ENCODE measurements at regions not wholly inside any gene's neighbourhood (a gene's known extent, or its start where the extent isn't known, plus 50 kb on each side); places are given as distances from the start of the nearest gene placed in this dataset.

DNA sequence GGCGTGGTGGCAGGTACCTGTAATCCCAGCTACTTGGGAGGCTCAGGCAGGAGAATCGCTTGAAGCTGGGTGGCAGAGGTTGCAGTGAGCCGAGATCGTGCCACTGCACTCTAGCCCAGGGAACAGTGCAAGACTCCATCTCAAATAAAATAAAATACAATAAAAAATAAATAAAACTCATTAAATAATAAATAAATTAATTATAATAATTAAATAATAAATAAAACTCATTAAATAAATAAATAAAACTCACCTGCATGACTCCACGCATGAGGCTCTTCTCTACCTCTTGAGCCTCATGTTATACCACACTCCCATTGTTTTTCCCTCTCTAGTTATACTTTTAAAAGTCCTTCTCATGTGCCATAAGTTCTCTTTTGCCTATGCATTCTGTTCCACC, 995.4 kb downstream of the MAT2B start:
- dilution Hi-C loops (cut with MboI; ENCODE audit: extremely low pct_ligation_motif_present, low sequenced_read_pairs): no loop called here

DNA sequence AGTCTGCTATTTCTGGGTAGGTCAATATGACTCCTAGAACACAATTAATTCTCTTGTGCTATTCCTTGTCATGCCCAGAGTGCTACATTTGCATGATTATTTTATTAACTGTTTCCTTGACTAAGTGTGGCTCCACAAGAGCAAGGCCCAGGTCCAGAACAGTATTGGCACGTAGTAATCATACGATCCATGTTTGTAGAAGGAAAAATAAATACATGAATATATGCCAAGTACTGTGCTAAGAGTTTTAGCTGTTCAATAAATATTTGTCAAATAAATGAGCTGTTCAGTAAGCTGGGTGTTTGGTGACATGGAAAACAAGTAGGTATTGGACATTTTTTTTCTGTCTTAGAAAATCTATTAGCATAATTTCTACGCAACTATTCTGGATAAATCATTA, 995.9 kb downstream of the MAT2B start:
- FAIRE-seq: no peak
- Histone ChIP-seq H3K9ac (ENCODE audit: control insufficient read depth, extremely low read depth, insufficient read depth, low read length) (no peak overlapping the region), H3K4me2 (ENCODE audit: control insufficient read depth, extremely low read depth, insufficient read depth, low read depth, low read length) (no peak overlapping the region), H3K27me3 (ENCODE audit: control insufficient read depth, extremely low read depth, insufficient read depth, low read length) (no peaks in the 10 kb centered on the region), H2AFZ (ENCODE audit: control insufficient read depth, low read length) (no peak overlapping the region), H3K4me1 (ENCODE audit: control insufficient read depth, extremely low read depth, insufficient read depth, low read length) (no peaks in the 10 kb centered on the region), H3K9me1 (ENCODE audit: control insufficient read depth, extremely low read depth, insufficient read depth, low read length) (no peaks in the 10 kb centered on the region), H3K4me3 (ENCODE audit: control insufficient read depth in 2 of 3, extremely low read depth in 1 of 3, insufficient read depth in 2 of 3, low read depth in 1 of 3, low read length in 3 of 3) (no peak overlapping the region), H3K9me3 (ENCODE audit: control insufficient read depth, low read depth, low read length) (no peaks in the 10 kb centered on the region), H3K36me3 (ENCODE audit: control insufficient read depth in 2 of 2, extremely low read depth in 1 of 2, insufficient read depth in 2 of 2, low read length in 2 of 2) (no peaks in the 10 kb centered on the region), H3K79me2 (ENCODE audit: control insufficient read depth, insufficient read depth, low read length) (no peaks in the 10 kb centered on the region), H4K20me1 (ENCODE audit: control insufficient read depth, extremely low read depth, insufficient read depth, low read length) (no peaks in the 10 kb centered on the region), H3K27ac (ENCODE audit: control insufficient read depth, insufficient read depth, low read length) (no peak overlapping the region)
- dilution Hi-C loops (cut with MboI; ENCODE audit: extremely low pct_ligation_motif_present, low sequenced_read_pairs): no loop called here
- no peak for TF ChIP-seq EZH2 (IDR thresholded peaks at IDR 0.05; ENCODE audit: low read length)
- TF ChIP-seq, protein P1, sequence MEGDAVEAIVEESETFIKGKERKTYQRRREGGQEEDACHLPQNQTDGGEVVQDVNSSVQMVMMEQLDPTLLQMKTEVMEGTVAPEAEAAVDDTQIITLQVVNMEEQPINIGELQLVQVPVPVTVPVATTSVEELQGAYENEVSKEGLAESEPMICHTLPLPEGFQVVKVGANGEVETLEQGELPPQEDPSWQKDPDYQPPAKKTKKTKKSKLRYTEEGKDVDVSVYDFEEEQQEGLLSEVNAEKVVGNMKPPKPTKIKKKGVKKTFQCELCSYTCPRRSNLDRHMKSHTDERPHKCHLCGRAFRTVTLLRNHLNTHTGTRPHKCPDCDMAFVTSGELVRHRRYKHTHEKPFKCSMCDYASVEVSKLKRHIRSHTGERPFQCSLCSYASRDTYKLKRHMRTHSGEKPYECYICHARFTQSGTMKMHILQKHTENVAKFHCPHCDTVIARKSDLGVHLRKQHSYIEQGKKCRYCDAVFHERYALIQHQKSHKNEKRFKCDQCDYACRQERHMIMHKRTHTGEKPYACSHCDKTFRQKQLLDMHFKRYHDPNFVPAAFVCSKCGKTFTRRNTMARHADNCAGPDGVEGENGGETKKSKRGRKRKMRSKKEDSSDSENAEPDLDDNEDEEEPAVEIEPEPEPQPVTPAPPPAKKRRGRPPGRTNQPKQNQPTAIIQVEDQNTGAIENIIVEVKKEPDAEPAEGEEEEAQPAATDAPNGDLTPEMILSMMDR (optimal IDR thresholded peaks at IDR 0.05 in 1 of 3, IDR thresholded peaks at IDR 0.05 in 1 of 3, conservative IDR thresholded peaks at IDR 0.05 in 1 of 3; ENCODE audit: extremely low read depth in 1 of 3, insufficient read depth in 2 of 3, low read length in 3 of 3): no peak
- DNase-seq (ENCODE audit: low read depth, low spot score): no peak

More for the DNA sequence above, 995.4 kb downstream of the MAT2B start:
- no peaks in the 10 kb centered on the region for H3K4me1 ChIP-seq (ENCODE audit: control insufficient read depth, extremely low read depth, insufficient read depth, low read length)
- H3K9me1 ChIP-seq (ENCODE audit: control insufficient read depth, extremely low read depth, insufficient read depth, low read length): no peaks in the 10 kb centered on the region
- TF ChIP-seq, protein P1 (optimal IDR thresholded peaks at IDR 0.05 in 1 of 3, IDR thresholded peaks at IDR 0.05 in 1 of 3, conservative IDR thresholded peaks at IDR 0.05 in 1 of 3; ENCODE audit: extremely low read depth in 1 of 3, insufficient read depth in 2 of 3, low read length in 3 of 3): no peak
- TF ChIP-seq EZH2 (IDR thresholded peaks at IDR 0.05; ENCODE audit: low read length): no peak
- H3K27ac ChIP-seq (ENCODE audit: control insufficient read depth, insufficient read depth, low read length): no peak overlapping the region
- H3K9me3 ChIP-seq (ENCODE audit: control insufficient read depth, low read depth, low read length): no peaks in the 10 kb centered on the region
- DNase-seq (ENCODE audit: low read depth, low spot score): no peak
- no peak overlapping the region for H3K4me2 ChIP-seq (ENCODE audit: control insufficient read depth, extremely low read depth, insufficient read depth, low read depth, low read length)
- H3K79me2 ChIP-seq (ENCODE audit: control insufficient read depth, insufficient read depth, low read length): no peaks in the 10 kb centered on the region
- no peak overlapping the region for H2AFZ ChIP-seq (ENCODE audit: control insufficient read depth, low read length)
- no peaks in the 10 kb centered on the region for H3K27me3 ChIP-seq (ENCODE audit: control insufficient read depth, extremely low read depth, insufficient read depth, low read length)
- no peak for FAIRE-seq
- no peak overlapping the region for H3K9ac ChIP-seq (ENCODE audit: control insufficient read depth, extremely low read depth, insufficient read depth, low read length)
- H4K20me1 ChIP-seq (ENCODE audit: control insufficient read depth, extremely low read depth, insufficient read depth, low read length): no peaks in the 10 kb centered on the region
- H3K4me3 ChIP-seq (ENCODE audit: control insufficient read depth in 2 of 3, extremely low read depth in 1 of 3, insufficient read depth in 2 of 3, low read depth in 1 of 3, low read length in 3 of 3): no peak overlapping the region
- H3K36me3 ChIP-seq (ENCODE audit: control insufficient read depth in 2 of 2, extremely low read depth in 1 of 2, insufficient read depth in 2 of 2, low read length in 2 of 2): no peaks in the 10 kb centered on the region

Measured in keratinocyte (primary cell).